CD14-positive monocyte (primary cell): ENCODE measurements at regions not wholly inside any gene's neighbourhood (a gene's known extent, or its start where the extent isn't known, plus 50 kb on each side); places are given as distances from the start of the nearest gene placed in this dataset.

ENCODE experiments used
- DNase-seq, 3 donors: peaks; one replicate each; pipeline ENCODE4 v3.0.0-alpha.2; 2011 to 2022
- H2AFZ ChIP-seq: 2 replicates; pipeline ENCODE4 v1.6.0; 2012; ENCODE audit warnings: mild to moderate bottlenecking, low read depth, low read length, inconsistent platforms; ENCODE audit not compliant: insufficient read depth, poor library complexity, severe bottlenecking
- H3K27ac ChIP-seq, 2 donors: 1 replicate in 1 of 2; 2 replicates in 1 of 2; pipeline ENCODE4 v1.5.1; 2012 to 2013; ENCODE audit warnings: low read length in 2 of 2, control low read depth in 1 of 2, inconsistent platforms in 1 of 2, low read depth in 1 of 2, mild to moderate bottlenecking in 1 of 2
- H3K27me3 ChIP-seq, 2 donors: one replicate each; pipeline versions ENCODE4 v1.6.0 to v1.6.1; 2011 to 2013; ENCODE audit warnings: low read length in 2 of 2; ENCODE audit not compliant: control insufficient read depth in 2 of 2, insufficient read depth in 2 of 2
- H3K36me3 ChIP-seq, 2 donors: replicated peaks in 1 of 2; 1 replicate in 1 of 2; 2 replicates in 1 of 2; pipeline versions ENCODE4 v1.5.1 to v1.6.1; 2012 to 2013; ENCODE audit warnings: low read length in 2 of 2, control low read depth in 1 of 2, inconsistent platforms in 1 of 2, mild to moderate bottlenecking in 1 of 2; ENCODE audit not compliant: insufficient read depth in 2 of 2, control insufficient read depth in 1 of 2
- H3K4me1 ChIP-seq, 2 donors: 1 replicate in 1 of 2; 2 replicates in 1 of 2; pipeline versions ENCODE4 v1.5.1 to v1.6.1; 2012 to 2013; ENCODE audit warnings: low read length in 2 of 2, control low read depth in 1 of 2, inconsistent platforms in 1 of 2, mild to moderate bottlenecking in 1 of 2, moderate library complexity in 1 of 2; ENCODE audit not compliant: insufficient read depth in 2 of 2, control insufficient read depth in 1 of 2
- H3K4me2 ChIP-seq: replicated peaks from 2 replicates; pipeline ENCODE3; 2012; ENCODE audit warnings: low read length, moderate library complexity, mild to moderate bottlenecking; ENCODE audit not compliant: poor library complexity, severe bottlenecking; ENCODE audit errors: extremely low read depth
- H3K4me3 ChIP-seq, 3 experiments: fragments of 200-600 bp in 1 of 3; sonication (generic) in 1 of 3; replicated peaks in 1 of 3; 1 replicate in 2 of 3; 2 replicates in 1 of 3; pipeline ENCODE4 v1.5.1; 2011 to 2013; ENCODE audit warnings: low read length in 3 of 3, mild to moderate bottlenecking in 3 of 3, control low read depth in 2 of 3, low read depth in 2 of 3, inconsistent platforms in 1 of 3, moderate library complexity in 1 of 3
- H3K79me2 ChIP-seq: 2 replicates; pipeline ENCODE4 v1.6.0; 2012; ENCODE audit warnings: mild to moderate bottlenecking, control low read depth, inconsistent platforms, low read length, moderate library complexity; ENCODE audit not compliant: insufficient read depth
- H3K9ac ChIP-seq: 2 replicates; pipeline ENCODE4 v1.6.0; 2017; ENCODE audit warnings: low read length, mild to moderate bottlenecking; ENCODE audit not compliant: insufficient read depth, poor library complexity, severe bottlenecking
- H3K9me3 ChIP-seq, 2 donors: replicated peaks in 1 of 2; 1 replicate in 1 of 2; 2 replicates in 1 of 2; pipeline versions ENCODE4 v1.5.1 to v1.6.1; 2012 to 2013; ENCODE audit warnings: low read length in 2 of 2, control low read depth in 1 of 2; ENCODE audit not compliant: control insufficient read depth in 1 of 2, insufficient read depth in 1 of 2
- H4K20me1 ChIP-seq: 2 replicates; pipeline ENCODE4 v1.6.0; 2012; ENCODE audit warnings: mild to moderate bottlenecking, low read length, control low read depth, moderate library complexity; ENCODE audit not compliant: insufficient read depth
- H3K27ac Mint-ChIP-seq, 7 donors: one replicate each; pipeline ENCODE4 v1.8.0; 2020; ENCODE audit warnings: mild to moderate bottlenecking in 7 of 7, mixed read lengths in 7 of 7, moderate library complexity in 6 of 7, inconsistent platforms in 2 of 7
- H3K27me3 Mint-ChIP-seq, 3 donors: one replicate each; pipeline ENCODE4 v1.8.0; 2021 to 2022; ENCODE audit warnings: low read depth in 3 of 3, mild to moderate bottlenecking in 3 of 3, mixed read lengths in 3 of 3, moderate library complexity in 3 of 3, inconsistent platforms in 1 of 3
- H3K36me3 Mint-ChIP-seq, 2 donors: one replicate each; pipeline ENCODE4 v1.8.0; 2020; ENCODE audit warnings: mixed read lengths in 2 of 2, inconsistent platforms in 1 of 2, mild to moderate bottlenecking in 1 of 2
- H3K4me1 Mint-ChIP-seq: one replicate; pipeline ENCODE4 v1.8.0; 2020; ENCODE audit warnings: mild to moderate bottlenecking, mixed read lengths
- H3K4me3 Mint-ChIP-seq, 2 donors: one replicate each; pipeline ENCODE4 v1.8.0; 2020; ENCODE audit warnings: mild to moderate bottlenecking in 2 of 2, mixed read lengths in 2 of 2, moderate library complexity in 1 of 2
- H3K9me3 Mint-ChIP-seq, 7 donors: one replicate each; pipeline ENCODE4 v1.8.0; 2020 to 2022; ENCODE audit warnings: mixed read lengths in 7 of 7, mild to moderate bottlenecking in 6 of 7, moderate library complexity in 6 of 7, inconsistent platforms in 2 of 7
- WGBS: methylation state at CpG from one replicate; pipeline ENCODE4 v1.1.5; 2013; ENCODE audit warnings: missing lambda C conversion rate; ENCODE audit not compliant: insufficient coverage; 5-methylcytosine and 5-hydroxymethylcytosine counted together
- intact Hi-C, 2 donors: fragments of 100-400 bp; cut with micrococcal nuclease; formaldehyde crosslinking; loops; one replicate each; pipeline versions ENCODE4 v1.15.0 to v1.15.1; 2023
- TF ChIP-seq, protein P1 (sequence below): fragments of 200-600 bp; IDR thresholded peaks from one replicate; pipeline ENCODE4 v1.8.0; 2022; ENCODE audit warnings: antibody characterized with exemption, mild to moderate bottlenecking

DNA sequence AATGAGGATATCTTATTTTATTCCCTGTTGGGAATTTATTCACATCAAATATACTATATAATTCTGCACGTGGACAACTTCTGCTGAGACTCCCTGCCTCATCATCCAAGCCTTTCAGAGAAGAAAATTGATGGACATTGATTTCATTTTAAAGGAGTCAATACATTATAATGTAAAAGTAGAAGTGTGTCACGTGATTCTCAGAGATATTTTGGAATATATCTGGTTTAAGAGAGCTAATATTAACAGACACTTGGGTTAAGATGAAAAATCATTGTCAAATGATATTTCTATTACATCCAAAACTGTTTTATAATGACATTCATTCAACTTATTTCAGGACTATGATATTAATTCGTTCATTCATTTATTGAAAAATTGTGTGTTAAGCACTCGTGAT, 314.2 kb downstream of the ADGRL2 start:
- intact Hi-C loops, result no loop called here
- no peak overlapping the region for H3K27ac Mint-ChIP-seq
- no CpG with 5 or more reads among the region's 4 CpGs for WGBS

DNA sequence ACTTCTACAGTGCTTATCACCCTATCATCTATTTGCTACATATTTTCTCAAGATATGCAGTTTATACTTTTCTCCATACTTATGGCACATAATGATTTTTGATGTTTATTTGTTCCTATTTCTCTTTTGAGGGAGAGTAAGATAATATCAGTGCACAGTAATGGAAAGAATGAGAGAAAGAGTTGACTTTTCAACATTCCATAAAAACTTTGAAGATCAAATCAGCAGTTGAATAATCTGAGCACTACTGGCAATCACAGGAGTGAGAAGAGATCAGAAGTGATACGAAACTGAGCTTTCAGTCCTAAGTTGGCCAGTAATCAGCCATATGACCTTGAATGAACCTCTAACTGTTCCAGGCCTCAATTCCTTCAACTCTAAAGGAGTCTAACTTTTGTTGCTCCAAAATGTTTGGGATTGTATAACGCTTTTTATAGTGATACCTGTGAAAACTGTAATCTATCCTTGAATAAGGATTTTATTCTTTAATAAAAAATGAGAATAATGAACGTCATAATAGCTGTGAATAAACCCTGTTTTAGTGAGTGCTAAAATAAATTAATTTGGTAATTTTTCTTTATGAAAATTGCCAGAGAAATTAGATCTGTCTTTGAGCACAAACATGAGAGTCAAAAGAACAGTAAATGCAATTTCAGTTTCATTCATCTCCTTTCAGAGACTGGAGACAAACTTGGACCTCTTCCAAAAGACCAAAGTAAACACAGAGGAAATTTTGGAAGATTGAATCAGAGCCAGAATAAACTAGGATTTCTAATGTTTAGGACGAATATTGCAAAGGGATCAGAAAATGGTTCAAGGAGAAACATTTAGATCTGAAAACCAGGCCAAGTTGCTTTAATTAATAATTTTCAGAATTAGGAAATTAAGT, 309.9 kb downstream of the ADGRL2 start:
- H3K27me3 Mint-ChIP-seq, result peaks cover 0 to 3% (median 0%) of the 10 kb centered on the region in 3 donors
- Histone ChIP-seq H4K20me1 (no peaks in the 10 kb centered on the region), H3K36me3 (no peaks in the 10 kb centered on the region), H3K27me3 (no peaks in the 10 kb centered on the region), H3K9ac (no peak overlapping the region), H3K9me3 (no peaks in the 10 kb centered on the region), H3K4me2 (no peak overlapping the region), H3K4me1 (no peaks in the 10 kb centered on the region), H3K27ac (no peak overlapping the region), H2AFZ (no peak overlapping the region), H3K4me3 (no peak overlapping the region), H3K79me2 (no peaks in the 10 kb centered on the region)
- H3K9me3 Mint-ChIP-seq, result peaks cover 0 to 5% (median 1%) of the 10 kb centered on the region in 7 donors
- TF ChIP-seq, protein P1, sequence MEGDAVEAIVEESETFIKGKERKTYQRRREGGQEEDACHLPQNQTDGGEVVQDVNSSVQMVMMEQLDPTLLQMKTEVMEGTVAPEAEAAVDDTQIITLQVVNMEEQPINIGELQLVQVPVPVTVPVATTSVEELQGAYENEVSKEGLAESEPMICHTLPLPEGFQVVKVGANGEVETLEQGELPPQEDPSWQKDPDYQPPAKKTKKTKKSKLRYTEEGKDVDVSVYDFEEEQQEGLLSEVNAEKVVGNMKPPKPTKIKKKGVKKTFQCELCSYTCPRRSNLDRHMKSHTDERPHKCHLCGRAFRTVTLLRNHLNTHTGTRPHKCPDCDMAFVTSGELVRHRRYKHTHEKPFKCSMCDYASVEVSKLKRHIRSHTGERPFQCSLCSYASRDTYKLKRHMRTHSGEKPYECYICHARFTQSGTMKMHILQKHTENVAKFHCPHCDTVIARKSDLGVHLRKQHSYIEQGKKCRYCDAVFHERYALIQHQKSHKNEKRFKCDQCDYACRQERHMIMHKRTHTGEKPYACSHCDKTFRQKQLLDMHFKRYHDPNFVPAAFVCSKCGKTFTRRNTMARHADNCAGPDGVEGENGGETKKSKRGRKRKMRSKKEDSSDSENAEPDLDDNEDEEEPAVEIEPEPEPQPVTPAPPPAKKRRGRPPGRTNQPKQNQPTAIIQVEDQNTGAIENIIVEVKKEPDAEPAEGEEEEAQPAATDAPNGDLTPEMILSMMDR, result no peak
- H3K4me3 Mint-ChIP-seq, result no peak overlapping the region
- no peaks in the 10 kb centered on the region for H3K36me3 Mint-ChIP-seq
- no peaks in the 10 kb centered on the region for H3K4me1 Mint-ChIP-seq
- no peak overlapping the region for H3K27ac Mint-ChIP-seq
- intact Hi-C loops, result no loop called here
- WGBS, result no CpG with 5 or more reads among the region's 4 CpGs
- no peak for DNase-seq

More for the DNA sequence above, 314.2 kb downstream of the ADGRL2 start:
- no peaks in the 10 kb centered on the region for H3K27me3 ChIP-seq
- H3K36me3 ChIP-seq, result no peaks in the 10 kb centered on the region
- TF ChIP-seq, protein P1, result no peak
- H2AFZ ChIP-seq, result no peak overlapping the region
- H3K9me3 ChIP-seq, result no peaks in the 10 kb centered on the region
- H3K27ac ChIP-seq, result no peak overlapping the region
- no peak overlapping the region for H3K4me3 ChIP-seq
- no peak for DNase-seq
- no peaks in the 10 kb centered on the region for H3K27me3 Mint-ChIP-seq
- no peaks in the 10 kb centered on the region for H3K36me3 Mint-ChIP-seq
- H3K4me1 Mint-ChIP-seq, result no peaks in the 10 kb centered on the region
- H3K9ac ChIP-seq, result no peak overlapping the region
- peaks cover 0 to 1% (median 0%) of the 10 kb centered on the region in 7 donors for H3K9me3 Mint-ChIP-seq
- H4K20me1 ChIP-seq, result no peaks in the 10 kb centered on the region
- H3K4me2 ChIP-seq, result no peak overlapping the region
- H3K4me1 ChIP-seq, result no peaks in the 10 kb centered on the region
- H3K79me2 ChIP-seq, result no peaks in the 10 kb centered on the region
- H3K4me3 Mint-ChIP-seq, result no peak overlapping the region
